OCI-LY3 (cell line): ENCODE measurements at regions not wholly inside any gene's neighbourhood (a gene's known extent, or its start where the extent isn't known, plus 50 kb on each side); places are given as distances from the start of the nearest gene placed in this dataset.

Source experiments
- H2AFZ ChIP-seq: fragments of 200-600, 300-600 bp; shearing (Covaris generic); 2 replicates; pipeline ENCODE4 v1.6.0; 2014; ENCODE audit warnings: antibody characterized with exemption, low read depth, low read length
- H3K27ac ChIP-seq: fragments of 200-600, 300-600 bp; sonication (generic); 2 replicates; pipeline ENCODE4 v1.5.1; 2014; ENCODE audit warnings: mild to moderate bottlenecking, low read length, moderate library complexity, mixed read lengths
- H3K27me3 ChIP-seq: fragments of 200-600, 300-600 bp; sonication (generic); 2 replicates; pipeline ENCODE4 v1.6.1; 2014; ENCODE audit warnings: low read depth, low read length, mixed read lengths
- H3K36me3 ChIP-seq: fragments of 200-600, 300-600 bp; sonication (generic); replicated peaks from 2 replicates; pipeline ENCODE3; 2014; ENCODE audit warnings: low read depth, low read length, mixed read lengths
- H3K4me1 ChIP-seq: fragments of 300-600, 200-600 bp; sonication (generic); 2 replicates; pipeline ENCODE4 v1.6.1; 2014; ENCODE audit warnings: low read length, mixed read lengths
- H3K4me2 ChIP-seq: fragments of 200-600, 300-600 bp; sonication (generic); 2 replicates; pipeline ENCODE4 v1.6.1; 2014; ENCODE audit warnings: low read length, mixed read lengths
- H3K4me3 ChIP-seq: fragments of 300-600, 200-600 bp; sonication (generic); 2 replicates; pipeline ENCODE4 v1.5.1; 2014; ENCODE audit warnings: antibody characterized with exemption, mild to moderate bottlenecking, low read length, moderate library complexity
- H3K79me2 ChIP-seq: fragments of 300-600, 200-600 bp; shearing (Covaris generic); 2 replicates; pipeline ENCODE4 v1.6.1; 2014; ENCODE audit warnings: mild to moderate bottlenecking, low read length, mixed read lengths
- H3K9ac ChIP-seq: fragments of 300-600, 200-600 bp; shearing (Covaris generic); 2 replicates; pipeline ENCODE4 v1.6.0; 2014; ENCODE audit warnings: mild to moderate bottlenecking, low read length, moderate library complexity
- H3K9me3 ChIP-seq: fragments of 200-600, 300-600 bp; shearing (Covaris generic); 2 replicates; pipeline ENCODE4 v1.6.1; 2014; ENCODE audit warnings: low read length, mixed read lengths; ENCODE audit not compliant: insufficient read depth
- H4K20me1 ChIP-seq: fragments of 200-600, 300-600 bp; sonication (generic); 2 replicates; pipeline ENCODE4 v1.6.1; 2016; ENCODE audit warnings: low read length, mixed read lengths; ENCODE audit not compliant: insufficient read depth
- CTCF ChIP-seq: fragments of 200-600, 300-600 bp; sonication (generic); IDR thresholded peaks from 2 replicates; pipeline ENCODE4 v1.5.1; 2014; ENCODE audit warnings: antibody characterized with exemption, low read length, low read depth
- EZH2phosphoT487 ChIP-seq: fragments of 200-600 bp; shearing (Covaris generic); IDR thresholded peaks from 2 replicates; pipeline ENCODE4 v1.6.1; 2018; ENCODE audit warnings: antibody characterized with exemption, mixed run types, low read depth

- Histone ChIP-seq H3K9ac (no peak overlapping the region), H3K36me3 (no peaks in the 10 kb centered on the region), H4K20me1 (no peaks in the 10 kb centered on the region), H3K4me2 (no peak overlapping the region), H3K27me3 (no peaks in the 10 kb centered on the region), H2AFZ (no peak overlapping the region), H3K27ac (no peak overlapping the region), H3K4me1 (no peaks in the 10 kb centered on the region), H3K9me3 (no peaks in the 10 kb centered on the region), H3K4me3 (no peak overlapping the region), H3K79me2 (no peaks in the 10 kb centered on the region)
- TF ChIP-seq CTCF (peak; percentile 40), EZH2phosphoT487 (no peak)
These were observed 131.6 kb upstream of the GRID2 start for GRCh38 chr4:92172203-92172602.

GRCh38 chr4:92175250-92175649 lies 128.5 kb upstream of the GRID2 start:
- Histone ChIP-seq H3K9me3 (no peaks in the 10 kb centered on the region), H3K36me3 (no peaks in the 10 kb centered on the region), H3K4me1 (no peaks in the 10 kb centered on the region), H3K4me3 (no peak overlapping the region), H3K4me2 (no peak overlapping the region), H3K79me2 (no peaks in the 10 kb centered on the region), H3K27ac (no peak overlapping the region), H4K20me1 (no peaks in the 10 kb centered on the region), H3K27me3 (no peaks in the 10 kb centered on the region), H2AFZ (no peak overlapping the region), H3K9ac (no peak overlapping the region)
- TF ChIP-seq CTCF (0 out of 2 replicates have a peak, but pooled peaks have one; percentile 9), EZH2phosphoT487 (no peak)

GRCh38 chr4:92182006-92182735 lies 121.6 kb upstream of the GRID2 start:
- TF ChIP-seq EZH2phosphoT487 (no peak), CTCF (no peak)
- Histone ChIP-seq H3K9me3 (no peaks in the 10 kb centered on the region), H3K4me3 (no peak overlapping the region), H3K36me3 (no peaks in the 10 kb centered on the region), H3K27me3 (no peaks in the 10 kb centered on the region), H3K4me2 (no peak overlapping the region), H4K20me1 (no peaks in the 10 kb centered on the region), H3K4me1 (no peaks in the 10 kb centered on the region), H3K79me2 (no peaks in the 10 kb centered on the region), H2AFZ (no peak overlapping the region), H3K9ac (no peak overlapping the region), H3K27ac (no peak overlapping the region)

- H3K9me3 ChIP-seq, result no peaks in the 10 kb centered on the region
- H3K27ac ChIP-seq, result no peak overlapping the region
- no peaks in the 10 kb centered on the region for H3K4me1 ChIP-seq
- TF ChIP-seq EZH2phosphoT487, result no peak
- no peak for TF ChIP-seq CTCF
- H3K9ac ChIP-seq, result no peak overlapping the region
- H3K4me3 ChIP-seq, result no peak overlapping the region
- no peak overlapping the region for H2AFZ ChIP-seq
- H4K20me1 ChIP-seq, result no peaks in the 10 kb centered on the region
- no peaks in the 10 kb centered on the region for H3K36me3 ChIP-seq
- H3K27me3 ChIP-seq, result no peaks in the 10 kb centered on the region
- H3K79me2 ChIP-seq, result no peaks in the 10 kb centered on the region
- no peak overlapping the region for H3K4me2 ChIP-seq
These were observed 120.9 kb upstream of the GRID2 start for GRCh38 chr4:92182736-92183407.
